PC-9 (cell line): ENCODE measurements at regions not wholly inside any gene's neighbourhood (a gene's known extent, or its start where the extent isn't known, plus 50 kb on each side); places are given as distances from the start of the nearest gene placed in this dataset.

Experiments used
- BruUV-seq: library from RNA; stranded (reverse); fragments of 400-500 nt; replicated peaks from 2 replicates; lab custom pipeline; 2021; lab: Mats Ljungman, UMichigan
- CTCF ChIA-PET: fragments of 300-600 bp; sonication (Branson Sonifier 250); formaldehyde crosslinking; loops from one replicate; lab custom pipeline; 2022; ENCODE audit warnings: antibody characterized with exemption; lab: Charles Lee
- POLR2A ChIA-PET: fragments of 300-600 bp; sonication (Branson Sonifier 250); formaldehyde crosslinking; loops from one replicate; lab custom pipeline; 2022; ENCODE audit warnings: antibody characterized with exemption; ENCODE audit not compliant: unreplicated experiment; lab: Charles Lee
- DNase-seq, 2 experiments: peaks; one replicate each; pipeline versions ENCODE4 v3.0.0 to v3.0.0-alpha.2; 2015 to 2022; ENCODE audit warnings: mixed read lengths in 1 of 2
- H2AFZ ChIP-seq: fragments of 200-600 bp; sonication (generic); 2 replicates; pipeline ENCODE4 v1.8.1; 2017; ENCODE audit warnings: antibody characterized with exemption
- H3F3A ChIP-seq: fragments of 200-600 bp; sonication (generic); 2 replicates; pipeline ENCODE4 v1.8.1; 2017; ENCODE audit warnings: antibody characterized with exemption, mild to moderate bottlenecking, low read depth; ENCODE audit not compliant: insufficient read depth
- H3K27ac ChIP-seq: fragments of 200-600 bp; sonication (generic); 2 replicates; pipeline ENCODE4 v1.6.1; 2016; ENCODE audit warnings: mixed run types
- H3K27me3 ChIP-seq: fragments of 200-600 bp; sonication (generic); 2 replicates; pipeline ENCODE4 v1.6.1; 2016; ENCODE audit warnings: low read depth, mixed run types; ENCODE audit not compliant: insufficient read depth
- H3K36me3 ChIP-seq: fragments of 200-600 bp; sonication (generic); 2 replicates; pipeline ENCODE4 v1.6.1; 2016; ENCODE audit warnings: low read depth, mixed run types
- H3K4me1 ChIP-seq: fragments of 200-600 bp; sonication (generic); replicated peaks from 2 replicates; pipeline ENCODE4 v1.6.1; 2016; ENCODE audit warnings: mixed run types; ENCODE audit not compliant: insufficient read depth
- H3K4me2 ChIP-seq: fragments of 200-600 bp; sonication (generic); 2 replicates; pipeline ENCODE4 v1.6.1; 2017; ENCODE audit warnings: mixed run types
- H3K4me3 ChIP-seq: fragments of 200-600 bp; sonication (generic); 2 replicates; pipeline ENCODE4 v1.6.1; 2016; ENCODE audit warnings: mixed run types
- H3K79me2 ChIP-seq: fragments of 200-600 bp; sonication (generic); 2 replicates; pipeline ENCODE4 v1.6.1; 2017; ENCODE audit warnings: low read depth, mixed run types
- H3K9me2 ChIP-seq: fragments of 200-600 bp; sonication (generic); 2 replicates; pipeline ENCODE4 v1.8.1; 2017; ENCODE audit warnings: mild to moderate bottlenecking; ENCODE audit not compliant: insufficient read depth
- H3K9me3 ChIP-seq: fragments of 200-600 bp; sonication (generic); 2 replicates; pipeline ENCODE4 v1.8.1; 2016; ENCODE audit warnings: low read depth; ENCODE audit not compliant: insufficient read depth
- H4K20me1 ChIP-seq: fragments of 200-600 bp; sonication (generic); 2 replicates; pipeline ENCODE4 v1.8.1; 2017; ENCODE audit not compliant: insufficient read depth
- EZH2 ChIP-seq: fragments of 200-600 bp; sonication (generic); IDR thresholded peaks from 2 replicates; pipeline ENCODE4 v1.8.0; 2017; ENCODE audit warnings: antibody characterized with exemption, low read depth
- intact Hi-C: fragments of 100-400 bp; cut with micrococcal nuclease; formaldehyde crosslinking; loops from one replicate; pipeline ENCODE4 v1.10.0; 2022; ENCODE audit not compliant: unreplicated experiment
- TF ChIP-seq, protein P1 (sequence below): fragments of 200-600 bp; sonication (generic); conservative IDR thresholded peaks from 2 replicates; pipeline ENCODE4 v1.6.1; 2017; ENCODE audit warnings: mixed run types, antibody characterized with exemption, mild to moderate bottlenecking, moderate library complexity

- TF ChIP-seq, protein P1, sequence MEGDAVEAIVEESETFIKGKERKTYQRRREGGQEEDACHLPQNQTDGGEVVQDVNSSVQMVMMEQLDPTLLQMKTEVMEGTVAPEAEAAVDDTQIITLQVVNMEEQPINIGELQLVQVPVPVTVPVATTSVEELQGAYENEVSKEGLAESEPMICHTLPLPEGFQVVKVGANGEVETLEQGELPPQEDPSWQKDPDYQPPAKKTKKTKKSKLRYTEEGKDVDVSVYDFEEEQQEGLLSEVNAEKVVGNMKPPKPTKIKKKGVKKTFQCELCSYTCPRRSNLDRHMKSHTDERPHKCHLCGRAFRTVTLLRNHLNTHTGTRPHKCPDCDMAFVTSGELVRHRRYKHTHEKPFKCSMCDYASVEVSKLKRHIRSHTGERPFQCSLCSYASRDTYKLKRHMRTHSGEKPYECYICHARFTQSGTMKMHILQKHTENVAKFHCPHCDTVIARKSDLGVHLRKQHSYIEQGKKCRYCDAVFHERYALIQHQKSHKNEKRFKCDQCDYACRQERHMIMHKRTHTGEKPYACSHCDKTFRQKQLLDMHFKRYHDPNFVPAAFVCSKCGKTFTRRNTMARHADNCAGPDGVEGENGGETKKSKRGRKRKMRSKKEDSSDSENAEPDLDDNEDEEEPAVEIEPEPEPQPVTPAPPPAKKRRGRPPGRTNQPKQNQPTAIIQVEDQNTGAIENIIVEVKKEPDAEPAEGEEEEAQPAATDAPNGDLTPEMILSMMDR, result no peak
- no peak for TF ChIP-seq EZH2
- no peak overlapping the region for H3K4me2 ChIP-seq
- H3K4me3 ChIP-seq, result no peak overlapping the region
- H3K27me3 ChIP-seq, result peaks cover 90% of the 10 kb centered on the region
- no peak for DNase-seq
- H3K9me3 ChIP-seq, result no peaks in the 10 kb centered on the region
- H3K27ac ChIP-seq, result no peak overlapping the region
- H3K9me2 ChIP-seq, result no peaks in the 10 kb centered on the region
- intact Hi-C loops, result no loop called here
- no peaks in the 10 kb centered on the region for H3F3A ChIP-seq
- BruUV-seq, result no TSS peak
- no peaks in the 10 kb centered on the region for H3K4me1 ChIP-seq
- ChIA-PET POLR2A (no interaction called here), CTCF (no interaction called here)
- no peak overlapping the region for H2AFZ ChIP-seq
- H4K20me1 ChIP-seq, result no peaks in the 10 kb centered on the region
- no peaks in the 10 kb centered on the region for H3K36me3 ChIP-seq
- H3K79me2 ChIP-seq, result no peaks in the 10 kb centered on the region
Measured at GRCh38 chr1:4002061-4002521, 102.0 kb upstream of the C1orf174 start.

GRCh38 chr1:4002741-4003140 is 102.7 kb upstream of the C1orf174 start:
- no peak overlapping the region for H3K4me2 ChIP-seq
- H2AFZ ChIP-seq, result no peak overlapping the region
- intact Hi-C loops, result no loop called here
- no peaks in the 10 kb centered on the region; the same call in 1 of the 2 replicates for H3K9me3 ChIP-seq
- no peak for TF ChIP-seq EZH2
- TF ChIP-seq, protein P1, result no peak
- H3K4me3 ChIP-seq, result no peak overlapping the region
- ChIA-PET CTCF (no interaction called here), POLR2A (no interaction called here)
- BruUV-seq, result no TSS peak
- peaks cover 92% of the 10 kb centered on the region for H3K27me3 ChIP-seq
- H3K27ac ChIP-seq, result no peak overlapping the region
- no peaks in the 10 kb centered on the region for H3K79me2 ChIP-seq
- H3K36me3 ChIP-seq, result no peaks in the 10 kb centered on the region
- H3F3A ChIP-seq, result no peaks in the 10 kb centered on the region
- DNase-seq, result no peak
- H3K9me2 ChIP-seq, result no peaks in the 10 kb centered on the region
- H4K20me1 ChIP-seq, result no peaks in the 10 kb centered on the region
- H3K4me1 ChIP-seq, result no peaks in the 10 kb centered on the region

GRCh38 chr1:4003846-4004505 is 103.9 kb upstream of the C1orf174 start:
- no peak overlapping the region for H3K4me2 ChIP-seq
- no peak overlapping the region for H3K4me3 ChIP-seq
- no peaks in the 10 kb centered on the region for H4K20me1 ChIP-seq
- no peak overlapping the region for H3K27ac ChIP-seq
- intact Hi-C loops, result no loop called here
- BruUV-seq, result no TSS peak
- no peaks in the 10 kb centered on the region; the same call in none of the 2 replicates for H3K9me3 ChIP-seq
- no peaks in the 10 kb centered on the region for H3F3A ChIP-seq
- H3K9me2 ChIP-seq, result no peaks in the 10 kb centered on the region
- ChIA-PET CTCF (no interaction called here), POLR2A (no interaction called here)
- no peaks in the 10 kb centered on the region for H3K36me3 ChIP-seq
- H3K27me3 ChIP-seq, result peaks cover 95% of the 10 kb centered on the region
- DNase-seq, result no peak
- H3K79me2 ChIP-seq, result no peaks in the 10 kb centered on the region
- H2AFZ ChIP-seq, result no peak overlapping the region
- no peak for TF ChIP-seq EZH2
- TF ChIP-seq, protein P1, result no peak
- H3K4me1 ChIP-seq, result no peaks in the 10 kb centered on the region
